NB4 (cell line): ENCODE measurements at regions not wholly inside any gene's neighbourhood (a gene's known extent, or its start where the extent isn't known, plus 50 kb on each side); places are given as distances from the start of the nearest gene placed in this dataset.

ENCODE experiments used
- CTCF ChIP-seq: IDR thresholded peaks from one replicate; pipeline ENCODE4 v1.5.1; 2012; ENCODE audit warnings: low read depth, low read length
- MYC ChIP-seq: IDR thresholded peaks from 2 replicates; pipeline ENCODE4 v1.6.1; 2011; ENCODE audit warnings: low read depth, low read length

- no peak for TF ChIP-seq CTCF
- no peak for TF ChIP-seq MYC
These were observed 217.4 kb upstream of the HSF2 start for GRCh38 chr6:122182061-122182460.
